ENCODE measurements at regions not wholly inside any gene's neighbourhood (a gene's known extent, or its start where the extent isn't known, plus 50 kb on each side); places are given as distances from the start of the nearest gene placed in this dataset.
"Not testable (repeated sequence)": the region's sequence is repeated elsewhere in the genome, so short reads cannot be mapped to it uniquely, and the experiment has no call there.

DNA sequence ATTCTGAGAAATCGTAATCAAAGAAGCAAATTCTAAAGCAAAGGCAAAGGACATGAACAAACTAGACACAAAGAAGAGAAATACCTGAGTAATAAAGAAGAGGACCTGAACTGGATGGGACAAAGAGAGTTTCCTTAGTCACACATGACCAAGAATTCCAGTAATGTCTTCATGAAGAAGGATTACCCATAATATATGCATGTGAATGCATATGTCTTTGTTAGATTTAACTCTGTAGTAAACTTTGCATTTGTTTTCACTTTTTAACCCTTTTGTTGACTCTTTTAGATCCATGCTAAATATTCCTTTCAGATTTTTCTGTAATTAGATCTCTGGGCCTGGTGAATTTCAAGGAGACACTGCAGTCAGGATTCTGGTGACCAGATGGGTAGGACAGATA lies 279.8 kb downstream of the ARRDC4 start:
- H3K27ac ChIP-seq = no peak overlapping the region
- DNase-seq (ENCODE audit: low read depth, low spot score) = no peak

DNA sequence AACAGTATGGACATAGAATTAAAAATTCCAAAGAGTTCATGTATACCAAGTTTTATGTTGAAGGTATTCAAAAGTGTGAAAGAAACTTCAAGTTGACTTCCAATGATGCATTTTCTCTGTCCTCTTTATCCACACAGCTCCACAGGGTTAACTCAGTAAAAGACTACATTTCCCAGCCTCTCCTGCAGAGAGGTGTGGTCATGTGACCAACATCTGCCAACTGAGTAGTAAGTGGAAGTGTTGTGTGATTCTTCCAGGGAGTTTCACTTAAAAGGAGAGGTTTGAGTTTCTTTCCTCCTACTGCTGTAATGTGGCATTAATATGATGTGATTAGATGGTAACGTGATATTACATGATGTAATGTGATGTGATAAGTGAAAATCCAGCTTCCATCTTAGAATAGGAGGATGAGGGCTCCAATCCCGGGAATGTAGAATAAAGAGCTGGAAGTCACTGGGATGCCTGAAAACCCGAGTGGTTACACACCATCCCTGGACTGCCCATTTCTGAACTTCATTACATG lies 280.6 kb downstream of the ARRDC4 start:
- H3K27ac ChIP-seq = no peak overlapping the region
- DNase-seq (ENCODE audit: low read depth, low spot score) = no peak

DNA sequence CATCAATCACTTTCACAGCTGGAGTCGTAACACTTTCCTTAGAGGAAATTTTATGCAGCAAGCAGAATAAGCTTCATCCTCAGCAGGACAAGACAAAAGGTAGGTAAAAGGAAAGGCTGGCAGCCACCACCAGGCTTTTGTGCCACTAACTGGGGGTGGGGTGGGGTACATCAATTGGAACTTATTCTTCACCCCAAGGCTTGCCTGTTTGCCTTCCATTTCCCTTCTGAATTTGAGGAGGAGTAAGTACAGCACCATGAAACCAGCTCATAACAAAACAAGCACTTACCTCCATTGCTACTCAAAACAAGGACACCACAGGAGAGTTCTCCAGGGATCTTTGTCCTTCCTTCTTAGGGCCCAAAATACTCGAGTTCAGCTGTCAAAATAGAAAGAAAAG lies 296.8 kb downstream of the ARRDC4 start:
- no peak overlapping the region for H3K27ac ChIP-seq
- DNase-seq (ENCODE audit: low read depth, low spot score) = no peak

DNA sequence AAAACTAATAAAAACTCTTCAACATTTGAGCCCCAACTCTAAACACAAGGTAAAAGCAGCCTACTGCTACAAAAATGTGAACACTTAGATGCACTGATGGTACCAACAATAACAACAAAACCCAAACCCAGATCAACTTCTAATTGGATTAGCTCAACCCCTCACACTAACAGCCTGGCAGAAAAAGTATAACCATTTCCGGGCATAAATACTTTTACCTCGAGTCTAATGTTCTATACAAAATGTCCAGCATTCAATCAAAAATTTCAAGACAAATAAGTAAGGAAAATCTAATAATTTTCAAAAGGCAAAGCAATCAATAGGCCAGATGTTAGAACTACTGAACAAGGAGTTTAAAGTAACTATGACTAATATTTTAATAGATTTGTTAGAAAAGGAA lies 303.3 kb downstream of the ARRDC4 start:
- H3K27ac ChIP-seq = no peak overlapping the region
- DNase-seq (ENCODE audit: low read depth, low spot score) = no peak

DNA sequence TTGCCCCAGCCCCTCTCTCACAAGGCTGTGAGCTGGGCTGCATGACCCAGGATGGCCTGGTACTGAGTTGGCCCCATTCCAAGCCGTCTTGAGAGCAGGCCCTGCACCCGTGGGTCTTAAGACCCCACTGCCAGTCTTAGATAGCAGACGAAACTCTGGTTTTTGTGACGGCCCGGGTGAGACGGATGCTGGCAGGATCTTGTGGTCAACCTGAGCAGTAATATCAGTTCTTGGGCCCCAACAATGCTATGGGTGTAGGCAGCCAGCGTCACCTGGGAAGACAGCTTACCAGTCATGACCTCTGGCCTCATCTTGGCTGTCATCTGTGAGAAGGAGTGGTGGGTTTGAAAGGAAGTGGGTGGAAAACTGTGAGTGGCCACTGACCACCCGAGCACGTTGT lies 305.8 kb downstream of the ARRDC4 start:
- no peak overlapping the region for H3K27ac ChIP-seq
- DNase-seq (ENCODE audit: low read depth, low spot score) = no peak

DNA sequence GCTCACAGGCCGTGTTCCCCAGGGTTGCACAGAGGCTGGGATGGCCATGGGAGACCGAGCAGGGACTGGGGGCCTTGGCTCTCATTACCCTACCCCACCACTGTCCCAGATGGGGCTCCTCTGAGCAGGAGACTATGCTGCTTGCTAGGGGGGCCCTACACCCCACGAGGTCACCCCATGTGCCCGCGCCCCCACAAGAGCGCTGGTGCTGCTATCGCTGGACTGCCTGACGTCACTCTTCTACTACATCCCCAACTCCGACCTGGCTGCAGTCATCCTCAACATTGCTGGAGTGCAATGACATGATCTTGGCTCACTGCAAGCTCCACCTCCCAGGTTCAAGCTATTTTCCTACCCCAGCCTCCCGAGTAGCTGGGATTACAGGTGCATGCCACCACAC lies 307.7 kb downstream of the ARRDC4 start:
- DNase-seq (ENCODE audit: low read depth, low spot score) = no peak

DNA sequence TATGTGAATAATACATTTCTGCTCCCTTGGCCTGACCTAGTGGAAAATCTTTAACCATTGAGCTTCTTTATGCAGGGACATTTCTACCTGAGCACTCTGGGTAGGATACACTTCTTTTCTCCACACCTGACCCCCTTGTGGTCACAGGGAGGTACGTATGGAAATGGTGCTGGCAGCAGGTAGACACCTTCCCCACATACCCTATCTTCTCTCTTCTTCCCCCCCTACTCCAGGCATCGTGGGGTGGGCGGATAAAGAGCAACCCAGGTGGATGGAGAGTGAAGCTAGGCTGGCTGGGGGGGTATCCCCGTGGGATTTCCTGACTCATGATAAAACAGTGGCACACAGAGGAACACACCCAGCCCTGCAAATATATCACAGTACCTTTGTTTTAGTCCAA lies 312.1 kb downstream of the ARRDC4 start:
- DNase-seq (ENCODE audit: low read depth, low spot score) = no peak
- no peak overlapping the region for H3K27ac ChIP-seq

More for the DNA sequence above, 307.7 kb downstream of the ARRDC4 start:
- no peak overlapping the region for H3K27ac ChIP-seq

DNA sequence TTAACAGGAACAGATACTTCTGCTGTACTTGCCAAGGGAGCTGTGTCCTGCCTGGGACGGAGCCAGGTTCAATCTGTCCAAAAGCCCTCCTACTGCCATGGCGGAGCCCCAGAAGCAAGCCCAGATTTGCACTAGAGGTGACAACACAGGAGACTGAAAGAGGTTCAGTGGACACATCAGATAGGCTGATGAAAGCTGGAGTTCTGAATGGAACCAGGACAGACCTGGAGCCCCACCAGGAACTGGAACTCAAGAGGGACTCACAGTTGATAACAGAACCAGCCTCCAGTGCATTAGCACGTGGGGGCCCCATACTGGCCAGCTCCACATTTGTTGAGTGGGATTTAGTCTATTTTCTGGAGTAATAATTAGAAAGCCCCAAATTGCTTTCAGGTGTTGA lies 315.5 kb downstream of the ARRDC4 start:
- no peak overlapping the region for H3K27ac ChIP-seq
- DNase-seq (ENCODE audit: low read depth, low spot score) = no peak

DNA sequence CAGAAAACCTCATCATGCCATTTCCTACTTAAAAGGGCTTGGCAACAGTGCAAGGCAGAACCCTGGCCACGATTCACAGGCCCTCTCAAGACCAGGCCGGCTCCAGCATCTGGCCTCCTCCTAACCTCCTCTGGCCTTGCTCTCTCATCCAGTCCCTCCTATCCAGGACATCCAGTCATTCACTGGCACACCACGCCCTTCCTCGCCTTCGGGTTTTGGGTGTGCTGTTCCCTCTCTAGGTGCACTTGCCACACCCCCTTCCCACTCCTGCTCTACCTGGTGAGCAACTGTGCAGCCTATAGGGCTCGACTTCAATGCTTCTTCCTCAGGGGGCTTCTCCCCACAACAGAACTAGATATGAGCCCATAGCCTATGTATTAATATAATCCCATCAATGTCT lies 317.1 kb downstream of the ARRDC4 start:
- DNase-seq (ENCODE audit: low read depth, low spot score) = no peak

DNA sequence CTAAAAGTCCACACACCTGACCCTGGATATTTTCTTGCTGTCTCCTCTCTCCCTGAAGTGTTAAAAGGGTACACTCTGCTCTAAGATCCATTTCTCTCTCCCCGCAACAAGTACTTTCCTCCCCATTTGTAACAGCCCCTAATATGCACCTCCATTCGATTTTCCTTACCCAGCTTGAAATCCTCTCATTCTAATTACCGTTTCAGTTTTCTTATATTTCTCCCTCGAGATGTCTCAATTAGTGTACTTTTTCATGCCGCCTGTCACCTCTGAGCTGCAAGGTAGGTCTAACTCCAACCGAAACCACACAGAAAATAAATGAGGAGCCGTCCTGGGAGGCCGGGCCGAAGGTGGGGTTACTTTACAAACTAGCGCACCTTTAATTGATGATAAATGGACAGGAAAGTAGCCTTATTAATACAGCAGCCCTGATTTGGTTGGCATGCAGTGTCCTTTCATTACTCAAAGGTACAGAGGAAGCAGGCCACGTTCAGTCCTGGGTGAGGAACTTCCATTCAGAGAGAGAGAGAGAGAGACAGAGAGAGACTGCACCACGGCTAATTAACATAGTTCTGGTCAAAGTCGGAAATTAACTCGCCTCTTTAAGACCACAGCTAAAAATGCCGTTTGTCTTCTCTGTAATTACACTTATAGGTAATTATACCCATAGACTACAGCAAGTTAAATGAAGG lies 319.9 kb downstream of the ARRDC4 start:
- no peak for DNase-seq (ENCODE audit: low read depth, low spot score)
- H3K27ac ChIP-seq = no peak overlapping the region

More for the DNA sequence above, 317.1 kb downstream of the ARRDC4 start:
- no peak overlapping the region for H3K27ac ChIP-seq

DNA sequence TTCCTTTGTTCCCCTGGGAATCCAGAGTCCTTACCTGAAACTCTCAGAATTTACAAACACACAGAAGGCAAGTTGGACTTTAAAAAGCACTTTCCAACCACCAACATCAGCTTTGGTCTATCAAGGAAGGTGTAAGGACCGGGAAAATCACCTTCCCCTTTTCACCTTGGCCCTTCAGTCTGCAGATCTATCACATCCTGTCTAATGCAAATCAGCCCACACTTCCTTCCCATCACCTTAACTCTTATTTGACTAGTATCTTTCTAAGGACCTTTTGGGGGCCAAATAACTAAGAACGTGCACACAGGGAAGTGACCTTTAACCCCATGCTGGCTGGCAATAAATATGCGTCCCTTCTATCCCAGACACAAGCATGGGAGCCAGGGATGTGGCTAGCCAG lies 320.6 kb downstream of the ARRDC4 start:
- no peak for DNase-seq (ENCODE audit: low read depth, low spot score)

DNA sequence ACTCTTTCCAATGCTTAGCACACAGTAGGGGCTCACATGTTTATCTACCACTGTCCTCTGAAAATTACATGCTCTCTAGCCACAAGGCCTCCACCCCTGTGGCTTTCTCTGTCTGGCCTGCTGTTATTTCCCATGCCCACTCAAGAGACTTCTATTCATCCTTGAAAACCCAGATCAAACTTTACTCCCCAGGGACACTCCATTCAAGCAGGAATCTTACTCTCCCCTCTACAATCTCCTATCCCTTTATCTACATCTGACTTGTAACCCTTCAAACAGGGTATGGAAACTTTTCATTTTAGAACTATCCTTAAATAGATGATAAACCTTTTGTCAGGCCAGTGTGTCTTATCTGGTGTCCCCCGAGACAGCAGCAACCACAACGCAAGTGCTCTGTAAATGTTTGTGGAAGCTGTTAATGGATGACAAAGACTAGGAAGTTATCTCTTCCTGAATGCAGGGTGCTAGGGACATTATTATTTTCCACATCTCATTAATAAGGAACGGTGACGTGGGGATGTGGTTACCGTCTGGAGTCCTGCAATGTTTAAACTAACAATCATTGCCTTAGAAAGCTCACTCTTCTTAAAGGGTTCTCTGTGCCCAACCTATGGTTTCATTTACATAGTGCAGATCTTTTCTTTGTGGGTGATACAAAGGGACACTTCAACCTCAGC lies 322.3 kb downstream of the ARRDC4 start:
- H3K27ac ChIP-seq = no peak overlapping the region
- no peak for DNase-seq (ENCODE audit: low read depth, low spot score)

More for the DNA sequence above, 320.6 kb downstream of the ARRDC4 start:
- no peak overlapping the region for H3K27ac ChIP-seq

DNA sequence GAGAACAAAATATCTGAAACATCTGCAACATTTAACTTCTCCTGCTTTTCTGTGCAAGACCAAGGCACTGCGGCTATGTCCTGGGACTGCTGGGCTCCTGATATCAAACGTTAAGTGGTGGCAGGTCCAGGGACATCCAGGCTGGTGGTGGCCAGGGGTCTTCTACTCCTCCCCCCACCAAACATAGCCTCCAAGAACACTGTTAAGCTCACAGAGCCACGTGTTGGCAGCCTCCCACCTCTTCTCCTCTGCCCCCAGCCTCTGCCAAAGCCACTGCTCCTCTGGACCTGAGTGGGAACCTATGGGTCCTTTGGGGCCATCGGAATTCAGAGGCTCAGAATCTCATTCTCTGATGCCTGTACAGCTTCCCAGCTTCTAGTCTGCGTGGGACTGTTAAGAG lies 325.7 kb downstream of the ARRDC4 start:
- H3K27ac ChIP-seq = no peak overlapping the region
- no peak for DNase-seq (ENCODE audit: low read depth, low spot score)

DNA sequence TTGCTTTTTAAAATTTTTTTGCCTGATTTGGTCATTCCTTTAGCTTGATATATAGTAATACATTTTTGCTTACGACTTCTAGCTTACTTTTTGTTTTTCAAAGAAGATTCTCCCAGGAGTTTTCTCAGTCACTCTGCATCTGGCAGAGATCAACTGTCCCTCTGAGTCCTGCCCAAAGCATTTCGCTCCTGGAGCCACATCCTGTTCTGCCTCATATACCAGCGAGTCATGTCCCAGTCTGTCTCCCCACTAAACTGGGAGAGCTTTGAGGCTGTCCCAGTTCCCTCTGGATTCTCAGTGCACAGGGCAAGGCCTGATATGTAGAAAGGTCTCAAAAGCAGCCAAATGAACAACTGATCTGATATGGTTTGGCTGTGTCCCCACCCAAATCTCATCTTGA lies 326.3 kb downstream of the ARRDC4 start:
- no peak for DNase-seq (ENCODE audit: low read depth, low spot score)
- no peak overlapping the region for H3K27ac ChIP-seq

DNA sequence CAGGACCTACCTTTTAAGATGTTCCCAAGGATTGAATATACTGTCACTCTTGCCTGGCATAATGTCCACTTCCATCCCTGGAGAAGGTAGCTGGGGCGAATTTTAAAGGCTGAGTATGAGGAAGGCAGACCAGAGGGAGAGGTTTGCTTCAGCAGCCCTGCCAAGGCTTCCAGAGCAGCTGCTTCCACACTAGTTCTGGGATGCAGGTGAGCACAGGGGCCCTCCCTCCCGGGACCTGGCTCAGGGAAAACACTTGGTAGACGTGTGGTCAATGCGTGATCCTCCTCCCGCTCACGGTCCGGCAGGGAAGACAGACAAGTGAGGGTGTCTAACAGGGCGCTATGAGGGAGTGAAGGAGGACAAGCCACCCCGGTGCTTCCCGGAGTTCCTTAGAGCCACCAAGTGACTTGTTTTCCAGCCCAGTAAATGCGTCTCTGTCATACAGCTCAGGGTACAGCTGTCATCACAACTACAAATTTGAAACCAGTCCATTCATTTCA lies 327.6 kb downstream of the ARRDC4 start:
- H3K27ac ChIP-seq = no peak overlapping the region
- no peak for DNase-seq (ENCODE audit: low read depth, low spot score)

DNA sequence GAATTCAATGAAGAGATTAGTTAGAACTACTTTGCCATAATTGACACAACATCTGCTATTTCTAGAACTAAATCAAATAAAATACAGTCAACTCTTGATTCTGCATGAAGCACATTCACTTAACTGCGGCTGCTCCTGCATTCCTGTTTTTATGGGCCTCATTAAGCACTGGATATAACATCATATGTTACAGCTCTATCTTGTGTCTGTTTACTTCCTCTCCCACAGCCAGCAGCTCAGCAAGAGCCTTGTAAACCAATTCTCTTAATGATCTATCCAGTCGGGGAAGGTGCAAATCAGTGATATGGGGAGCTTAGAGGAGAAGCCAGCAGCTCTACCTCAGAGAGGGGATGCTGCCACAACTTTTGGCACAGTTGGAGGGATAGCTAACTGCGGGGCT lies 329.2 kb downstream of the ARRDC4 start:
- no peak for DNase-seq (ENCODE audit: low read depth, low spot score)
- H3K27ac ChIP-seq = no peak overlapping the region

DNA sequence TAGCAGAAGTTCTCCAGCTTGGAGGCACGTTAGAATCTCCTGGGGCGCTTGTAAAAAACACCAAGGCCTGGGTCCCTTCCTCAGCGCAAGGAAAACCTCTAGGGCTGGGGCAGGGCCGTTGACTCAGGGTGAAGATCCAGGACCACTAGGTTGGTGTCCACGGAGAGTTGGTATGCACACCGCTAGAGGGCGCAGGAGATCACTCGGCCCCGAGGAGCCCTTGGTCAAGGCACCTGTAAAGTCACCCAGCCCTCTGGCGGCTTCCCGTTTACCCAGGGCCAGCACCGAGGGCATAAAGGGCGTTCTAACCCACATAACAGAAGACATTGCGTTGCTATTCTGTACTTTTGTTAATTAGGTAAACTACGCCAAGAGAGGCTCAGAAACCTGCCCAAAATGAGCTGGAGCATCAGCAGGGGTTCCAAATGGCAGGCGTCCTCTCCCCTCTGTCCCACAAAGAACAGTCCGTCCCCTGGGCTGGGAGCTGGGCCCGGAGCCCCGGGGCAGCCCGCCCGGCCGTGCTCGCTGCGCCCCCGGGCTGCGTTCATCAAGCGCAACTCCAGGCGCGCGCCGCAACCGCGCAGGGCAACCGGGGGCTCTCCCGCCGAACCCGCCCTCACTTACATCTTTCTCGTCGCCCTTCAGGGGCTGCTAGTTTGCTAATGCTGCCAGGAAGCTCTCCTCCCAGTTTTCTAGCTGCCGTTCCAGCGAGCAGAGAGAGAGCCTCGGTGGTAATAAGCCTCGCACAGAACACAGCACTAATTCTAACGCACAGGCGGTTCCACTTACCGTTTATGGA lies 332.1 kb downstream of the ARRDC4 start:
- H3K27ac ChIP-seq = no peak overlapping the region
- DNase-seq (ENCODE audit: low read depth, low spot score) = no peak

DNA sequence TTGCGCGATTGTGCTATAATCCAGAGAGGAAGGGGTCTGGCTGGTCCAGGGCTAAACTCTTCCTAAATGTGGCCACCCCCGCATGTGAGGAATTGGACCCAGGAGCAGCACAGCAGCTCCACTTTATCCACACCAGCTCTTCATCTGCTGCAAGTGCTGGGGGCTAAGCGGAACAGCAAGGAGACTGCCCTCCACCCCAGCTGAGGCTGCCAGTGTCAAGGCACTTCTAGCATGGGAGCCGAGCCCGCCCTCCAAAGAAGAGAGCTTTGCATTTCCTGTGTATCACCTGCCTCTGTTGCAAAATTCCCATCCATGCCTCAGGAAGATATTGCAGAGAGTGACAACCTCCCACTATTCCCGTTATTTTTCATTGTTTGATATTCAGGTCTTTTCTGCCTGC lies 333.6 kb downstream of the ARRDC4 start:
- no peak overlapping the region for H3K27ac ChIP-seq
- no peak for DNase-seq (ENCODE audit: low read depth, low spot score)

DNA sequence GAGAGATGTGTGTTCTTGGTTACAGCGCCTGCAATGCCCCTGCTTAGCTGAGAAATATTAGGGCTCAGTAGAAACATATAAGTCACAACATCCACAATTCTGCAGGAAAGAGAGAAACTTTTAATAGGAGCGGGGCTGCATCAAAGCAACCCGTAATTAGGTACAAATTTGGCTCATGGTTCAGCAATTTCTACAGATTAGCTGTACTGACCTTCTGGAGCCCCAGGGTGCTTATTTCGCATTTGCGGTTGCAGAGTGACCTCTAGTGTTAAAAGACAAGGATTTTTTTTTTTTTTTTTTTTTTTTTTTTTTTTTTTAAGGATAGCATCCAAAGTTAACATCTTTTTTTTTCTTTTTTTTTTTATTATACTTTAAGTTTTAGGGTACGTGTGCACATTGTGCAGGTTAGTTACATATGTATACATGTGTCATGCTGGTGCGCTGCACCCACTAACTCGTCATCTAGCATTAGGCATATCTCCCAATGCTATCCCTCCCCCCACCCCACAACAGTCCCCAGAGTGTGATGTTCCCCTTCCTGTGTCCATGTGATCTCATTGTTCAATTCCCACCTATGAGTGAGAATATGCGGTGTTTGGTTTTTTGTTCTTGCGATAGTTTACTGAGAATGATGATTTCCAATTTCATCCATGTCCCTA lies 334.7 kb downstream of the ARRDC4 start:
- not testable (repeated sequence) for DNase-seq (ENCODE audit: low read depth, low spot score); H3K27ac ChIP-seq

DNA sequence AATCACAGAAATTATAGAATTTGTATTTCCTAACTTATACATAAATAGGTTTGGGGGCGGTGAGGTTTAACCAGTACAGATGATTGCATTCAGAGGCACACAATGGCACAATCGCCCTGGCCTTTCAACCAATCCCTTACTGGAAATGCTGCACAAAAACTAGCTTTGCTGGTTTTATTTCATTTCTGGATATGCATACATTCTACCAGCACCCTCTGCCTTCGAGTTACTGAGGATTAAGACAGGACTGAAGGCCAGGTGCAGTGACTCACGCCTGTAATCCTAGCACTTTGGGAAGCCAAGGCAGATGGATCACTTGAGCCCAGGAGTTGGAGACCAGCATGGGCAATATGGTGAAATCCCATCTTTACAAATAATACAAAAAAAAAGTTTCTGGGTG lies 336.1 kb downstream of the ARRDC4 start:
- no peak overlapping the region for H3K27ac ChIP-seq
- DNase-seq (ENCODE audit: low read depth, low spot score) = no peak
